Psoas muscle (tissue), 7 donors: ENCODE measurements at regions not wholly inside any gene's neighbourhood (a gene's known extent, or its start where the extent isn't known, plus 50 kb on each side); places are given as distances from the start of the nearest gene placed in this dataset.
"Not testable (repeated sequence)": the region's sequence is repeated elsewhere in the genome, so short reads cannot be mapped to it uniquely, and the experiment has no call there.

ENCODE experiments used
- ATAC-seq, 4 donors: fragments of 200-7000 bp; cut with Tn5 transposase; one replicate each; pipeline ENCODE4 v1.9.1; 2020; ENCODE audit warnings: moderate library complexity in 3 of 4, mild to moderate bottlenecking in 2 of 4
- DNase-seq, 2 donors: peaks; one replicate each; pipeline ENCODE4 v3.0.0-alpha.2; 2020
- H3K27ac ChIP-seq: fragments of 200-600 bp; one replicate; pipeline ENCODE4 v1.8.0; 2022
- H3K27me3 ChIP-seq, 3 donors: fragments of 200-600 bp in 1 of 3; one replicate each; pipeline versions ENCODE4 v1.6.1 to v1.8.0; 2013 to 2022; ENCODE audit warnings: low read length in 2 of 3, mild to moderate bottlenecking in 2 of 3, moderate library complexity in 1 of 3; ENCODE audit not compliant: insufficient read depth in 3 of 3
- H3K36me3 ChIP-seq, 2 donors: fragments of 200-600 bp in 1 of 2; one replicate each; pipeline versions ENCODE4 v1.6.1 to v1.8.0; 2013 to 2022; ENCODE audit warnings: low read depth in 1 of 2, mild to moderate bottlenecking in 1 of 2, moderate library complexity in 1 of 2; ENCODE audit not compliant: insufficient read depth in 1 of 2
- H3K4me1 ChIP-seq: fragments of 200-600 bp; one replicate; pipeline ENCODE4 v1.8.0; 2022
- H3K4me3 ChIP-seq: fragments of 200-600 bp; one replicate; pipeline ENCODE4 v1.8.0; 2022; ENCODE audit warnings: mild to moderate bottlenecking
- H3K9me3 ChIP-seq: fragments of 200-600 bp; one replicate; pipeline ENCODE4 v1.8.0; 2022
- CTCF ChIP-seq: fragments of 200-600 bp; IDR thresholded peaks from one replicate; pipeline ENCODE4 v1.8.0; 2022; ENCODE audit warnings: antibody characterized with exemption
- WGBS, 3 donors: extraction: QIAGEN DNeasy Blood & Tissue Kit; methylation state at CpG; one replicate each; pipeline versions ENCODE4 v1.1.6 to v1.1.7; 2013; 5-methylcytosine and 5-hydroxymethylcytosine counted together
- intact Hi-C, 2 donors: fragments of 100-400 bp; cut with DNase I; formaldehyde crosslinking; loops; one replicate each; pipeline versions ENCODE4 v1.11.0 to v1.14.2; 2022
- donor health status: healthy with polysubstance abuse.
- donor health status: DM: no; HTN: no; CAD: no; lungs with moderate emphysema.
- donor health status: Bipolar disorder and iron deficiency.
- donor health status: healthy.
- donor health status: DM: yes; HTN: yes; CAD: no.
- donor health status: DM: no; HTN: no; CAD: no.
- donor health status: DM: yes; HTN: yes; CAD: no.

DNA sequence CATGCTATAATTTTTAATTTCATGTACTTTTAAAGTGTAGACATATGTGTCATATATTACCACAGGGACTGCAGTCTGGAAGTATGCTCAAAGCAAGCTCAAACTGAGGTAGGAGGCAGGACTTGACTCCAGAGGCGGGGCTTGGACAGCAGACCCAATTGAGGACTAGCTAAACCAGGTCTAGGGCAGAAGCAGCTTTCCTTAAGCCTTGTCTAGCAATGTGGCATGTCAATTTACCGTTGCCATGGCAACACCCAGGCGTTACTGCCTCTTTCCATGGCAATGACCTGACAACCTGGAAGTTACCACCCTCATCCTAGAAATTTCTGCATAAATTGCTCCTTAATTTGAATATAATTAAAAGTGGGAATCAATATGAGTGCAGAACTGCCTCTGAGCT, 249.2 kb upstream of the CXorf66 start:
- intact Hi-C loops, H3K4me1 ChIP-seq, ATAC-seq, H3K27me3 ChIP-seq, H3K4me3 ChIP-seq, H3K27ac ChIP-seq, H3K9me3 ChIP-seq, DNase-seq, H3K36me3 ChIP-seq: not testable (repeated sequence)
- WGBS, 3 donors: 26 to 35% (median 31%) methylated on average over 2 of the region's 3 CpGs

DNA sequence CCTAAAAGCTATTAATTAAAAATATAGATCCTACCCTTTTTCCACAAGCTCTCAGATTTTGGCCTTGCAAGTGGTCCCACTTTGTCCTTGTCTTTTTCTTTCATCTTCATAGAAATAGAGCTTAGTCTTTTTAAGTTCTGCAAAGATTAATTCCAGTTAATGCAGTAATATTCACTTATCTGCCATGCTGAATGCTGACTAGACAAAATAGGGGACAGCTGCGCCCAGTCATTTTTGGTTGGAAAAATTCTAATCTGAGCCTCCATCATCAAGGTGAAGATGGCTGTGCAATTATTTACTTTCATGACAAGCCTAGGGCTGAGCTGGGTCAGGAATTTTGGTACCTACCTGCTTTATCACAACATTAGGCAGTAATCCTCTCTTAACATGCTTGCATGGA, 241.3 kb upstream of the CXorf66 start:
- no peaks in the 10 kb centered on the region for H3K36me3 ChIP-seq
- H3K4me3 ChIP-seq: no peak overlapping the region
- no peaks in the 10 kb centered on the region for H3K9me3 ChIP-seq
- ATAC-seq: no peak
- no peaks in the 10 kb centered on the region for H3K4me1 ChIP-seq
- no peak for DNase-seq
- intact Hi-C loops: no loop called here
- WGBS, 3 donors: 94 to 100% (median 97%) methylated on average over 1 of the region's 1 CpG
- TF ChIP-seq CTCF: no peak
- H3K27me3 ChIP-seq: peaks cover 0 to 3% (median 0%) of the 10 kb centered on the region in 3 donors
- no peak overlapping the region for H3K27ac ChIP-seq

- no peaks in the 10 kb centered on the region for H3K9me3 ChIP-seq
- WGBS, 3 donors: 37 to 47% (median 46%) methylated on average over 8 of the region's 8 CpGs
- no peak for ATAC-seq
- no peak for TF ChIP-seq CTCF
- no peak overlapping the region for H3K4me3 ChIP-seq
- H3K36me3 ChIP-seq: no peaks in the 10 kb centered on the region
- DNase-seq: no peak
- H3K27me3 ChIP-seq: no peaks in the 10 kb centered on the region
- H3K4me1 ChIP-seq: no peaks in the 10 kb centered on the region
- no peak overlapping the region for H3K27ac ChIP-seq
- intact Hi-C loops: no loop called here
Observed at GRCh38 chrX:140190441-140191108, 225.3 kb upstream of the CXorf66 start.

GRCh38 chrX:140180585-140180984, 215.3 kb upstream of the CXorf66 start:
- intact Hi-C loops: no loop called here
- Histone ChIP-seq H3K36me3 (no peaks in the 10 kb centered on the region), H3K4me3 (no peak overlapping the region), H3K27me3 (no peaks in the 10 kb centered on the region), H3K4me1 (no peaks in the 10 kb centered on the region), H3K9me3 (no peaks in the 10 kb centered on the region), H3K27ac (no peak overlapping the region)
- ATAC-seq (no peak), DNase-seq (no peak)
- TF ChIP-seq CTCF: no peak
- WGBS, 3 donors: 69 to 76% (median 74%) methylated on average over 3 of the region's 3 CpGs

DNA sequence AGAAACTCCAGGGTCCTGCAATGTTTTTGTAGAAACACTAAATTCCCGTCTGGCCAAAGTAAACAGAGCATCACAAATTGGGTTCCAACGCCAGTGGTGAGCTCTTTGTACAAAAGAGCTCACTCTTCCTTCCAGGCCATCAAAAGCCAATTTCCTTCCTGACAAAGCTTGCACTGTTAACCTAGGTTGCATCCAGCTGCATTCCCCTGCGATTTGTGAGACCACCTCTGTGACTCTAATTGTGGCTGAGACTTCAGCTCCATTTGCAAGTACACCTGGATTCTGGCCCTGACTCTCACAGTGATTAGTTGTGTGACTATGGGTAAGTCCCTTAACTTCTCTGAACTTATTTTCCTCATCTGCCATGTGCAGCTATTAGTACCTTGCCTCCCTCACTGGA, 212.5 kb upstream of the CXorf66 start:
- intact Hi-C loops: no loop called here
- Histone ChIP-seq H3K36me3 (no peaks in the 10 kb centered on the region), H3K27ac (no peak overlapping the region), H3K4me1 (no peaks in the 10 kb centered on the region), H3K9me3 (no peaks in the 10 kb centered on the region), H3K4me3 (no peak overlapping the region), H3K27me3 (no peaks in the 10 kb centered on the region)
- DNase-seq (no peak), ATAC-seq (no peak)
- 21 to 47% (median 28%) methylated on average over 3 of the region's 3 CpGs for WGBS, 3 donors
- TF ChIP-seq CTCF: no peak
